ENCODE measurements at regions not wholly inside any gene's neighbourhood (a gene's known extent, or its start where the extent isn't known, plus 50 kb on each side); places are given as distances from the start of the nearest gene placed in this dataset.

DNA sequence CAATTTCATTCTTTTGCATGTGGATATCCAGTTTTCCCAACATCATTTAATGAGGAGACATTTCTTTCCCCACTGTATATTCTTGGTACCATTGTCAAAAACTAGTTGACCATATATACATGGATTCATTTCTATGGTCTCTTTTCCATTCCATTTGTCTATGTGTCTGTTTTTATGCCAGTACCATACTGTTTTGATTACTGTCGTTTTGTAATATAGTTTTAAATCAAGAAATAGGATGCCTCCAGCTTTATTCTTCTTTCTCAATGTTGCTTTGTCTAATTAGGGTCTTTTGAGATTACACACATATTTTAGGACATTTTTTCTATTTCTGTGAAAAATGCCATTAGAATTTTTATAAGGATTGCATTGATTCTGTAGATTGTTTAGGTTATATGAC, 177.5 kb upstream of the POU2AF2 start:
- no peaks in the 10 kb centered on the region for H3K27me3 Mint-ChIP-seq (ENCODE audit: low read depth in 2 of 2)

GRCh38 chr11:111066846-111067245, 178.7 kb upstream of the POU2AF2 start:
- H3K36me3 Mint-ChIP-seq, result no peaks in the 10 kb centered on the region
- Histone ChIP-seq H3K4me1 (ENCODE audit: control insufficient read depth, insufficient read depth, low read length) (no peaks in the 10 kb centered on the region), H3K27ac (ENCODE audit: low read length) (no peak overlapping the region), H3K9me3 (ENCODE audit: control insufficient read depth, insufficient read depth, low read length) (no peaks in the 10 kb centered on the region), H3K36me3 (ENCODE audit: control insufficient read depth, insufficient read depth, low read length) (no peaks in the 10 kb centered on the region), H3K4me3 (ENCODE audit: low read length) (no peak overlapping the region), H3K27me3 (ENCODE audit: control insufficient read depth, insufficient read depth, low read length) (no peaks in the 10 kb centered on the region)
- no peaks in the 10 kb centered on the region for H3K4me1 Mint-ChIP-seq
- TF ChIP-seq, protein P1, sequence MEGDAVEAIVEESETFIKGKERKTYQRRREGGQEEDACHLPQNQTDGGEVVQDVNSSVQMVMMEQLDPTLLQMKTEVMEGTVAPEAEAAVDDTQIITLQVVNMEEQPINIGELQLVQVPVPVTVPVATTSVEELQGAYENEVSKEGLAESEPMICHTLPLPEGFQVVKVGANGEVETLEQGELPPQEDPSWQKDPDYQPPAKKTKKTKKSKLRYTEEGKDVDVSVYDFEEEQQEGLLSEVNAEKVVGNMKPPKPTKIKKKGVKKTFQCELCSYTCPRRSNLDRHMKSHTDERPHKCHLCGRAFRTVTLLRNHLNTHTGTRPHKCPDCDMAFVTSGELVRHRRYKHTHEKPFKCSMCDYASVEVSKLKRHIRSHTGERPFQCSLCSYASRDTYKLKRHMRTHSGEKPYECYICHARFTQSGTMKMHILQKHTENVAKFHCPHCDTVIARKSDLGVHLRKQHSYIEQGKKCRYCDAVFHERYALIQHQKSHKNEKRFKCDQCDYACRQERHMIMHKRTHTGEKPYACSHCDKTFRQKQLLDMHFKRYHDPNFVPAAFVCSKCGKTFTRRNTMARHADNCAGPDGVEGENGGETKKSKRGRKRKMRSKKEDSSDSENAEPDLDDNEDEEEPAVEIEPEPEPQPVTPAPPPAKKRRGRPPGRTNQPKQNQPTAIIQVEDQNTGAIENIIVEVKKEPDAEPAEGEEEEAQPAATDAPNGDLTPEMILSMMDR (IDR thresholded peaks at IDR 0.05), result no peak
- DNase-seq, result no peak
- intact Hi-C loops (cut with micrococcal nuclease), result no loop called here
- 6% methylated on average over 2 of the region's 2 CpGs for WGBS (ENCODE audit: insufficient coverage)
- H3K9me3 Mint-ChIP-seq, result peaks cover 3 to 6% of the 10 kb centered on the region in 2 donors
- no peak overlapping the region for H3K4me3 Mint-ChIP-seq
- ATAC-seq, result no peak
- H3K27ac Mint-ChIP-seq, result no peak overlapping the region
- no peaks in the 10 kb centered on the region for H3K27me3 Mint-ChIP-seq (ENCODE audit: low read depth in 2 of 2)

More for the DNA sequence above, 177.5 kb upstream of the POU2AF2 start:
- WGBS (ENCODE audit: insufficient coverage), result no CpG with 5 or more reads among the region's 1 CpG
- Histone ChIP-seq H3K36me3 (ENCODE audit: control insufficient read depth, insufficient read depth, low read length) (no peaks in the 10 kb centered on the region), H3K4me3 (ENCODE audit: low read length) (no peak overlapping the region), H3K27me3 (ENCODE audit: control insufficient read depth, insufficient read depth, low read length) (no peaks in the 10 kb centered on the region), H3K9me3 (ENCODE audit: control insufficient read depth, insufficient read depth, low read length) (no peaks in the 10 kb centered on the region), H3K27ac (ENCODE audit: low read length) (no peak overlapping the region), H3K4me1 (ENCODE audit: control insufficient read depth, insufficient read depth, low read length) (no peaks in the 10 kb centered on the region)
- H3K4me1 Mint-ChIP-seq, result no peaks in the 10 kb centered on the region
- peaks cover 0 to 6% of the 10 kb centered on the region in 2 donors for H3K9me3 Mint-ChIP-seq
- DNase-seq (no peak), ATAC-seq (no peak)
- TF ChIP-seq, protein P1 (IDR thresholded peaks at IDR 0.05), result no peak
- H3K36me3 Mint-ChIP-seq, result no peaks in the 10 kb centered on the region
- intact Hi-C loops (cut with micrococcal nuclease), result no loop called here
- H3K4me3 Mint-ChIP-seq, result no peak overlapping the region
- no peak overlapping the region for H3K27ac Mint-ChIP-seq

GRCh38 chr11:111063726-111064517, 181.6 kb upstream of the POU2AF2 start:
- no peak overlapping the region for H3K4me3 ChIP-seq (ENCODE audit: low read length)
- no peaks in the 10 kb centered on the region for H3K27me3 ChIP-seq (ENCODE audit: control insufficient read depth, insufficient read depth, low read length)
- Mint-ChIP-seq H3K4me1 (no peaks in the 10 kb centered on the region), H3K27ac (no peak overlapping the region), H3K27me3 (ENCODE audit: low read depth in 2 of 2) (no peaks in the 10 kb centered on the region), H3K36me3 (no peaks in the 10 kb centered on the region), H3K4me3 (no peak overlapping the region), H3K9me3 (peaks cover 3 to 4% of the 10 kb centered on the region in 2 donors)
- intact Hi-C loops (cut with micrococcal nuclease), result no loop called here
- DNase-seq (no peak), ATAC-seq (no peak)
- H3K36me3 ChIP-seq (ENCODE audit: control insufficient read depth, insufficient read depth, low read length), result no peaks in the 10 kb centered on the region
- H3K9me3 ChIP-seq (ENCODE audit: control insufficient read depth, insufficient read depth, low read length), result no peaks in the 10 kb centered on the region
- TF ChIP-seq, protein P1 (IDR thresholded peaks at IDR 0.05), result no peak
- H3K27ac ChIP-seq (ENCODE audit: low read length), result no peak overlapping the region
- 76% methylated on average over 6 of the region's 6 CpGs for WGBS (ENCODE audit: insufficient coverage)
- H3K4me1 ChIP-seq (ENCODE audit: control insufficient read depth, insufficient read depth, low read length), result no peaks in the 10 kb centered on the region

DNA sequence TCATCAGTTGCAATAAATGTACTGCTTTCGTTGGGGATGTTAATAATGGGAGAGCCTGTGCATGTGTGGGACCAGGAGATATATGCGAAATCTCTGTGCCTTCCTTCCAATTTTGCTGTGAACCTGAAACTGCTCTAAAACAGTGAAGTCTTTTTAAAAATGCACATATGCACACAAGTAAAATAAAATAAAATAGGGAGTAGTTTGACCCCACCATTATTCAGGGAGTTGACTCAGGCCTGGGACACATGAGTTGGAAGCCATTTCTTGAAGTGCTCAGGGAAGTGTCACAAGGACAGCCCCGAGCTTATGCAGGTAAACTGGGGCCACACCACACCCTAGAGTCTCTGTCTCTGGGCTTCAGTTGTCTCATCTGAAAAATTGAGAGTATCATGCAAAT, 183.1 kb upstream of the POU2AF2 start:
- Histone ChIP-seq H3K27ac (ENCODE audit: low read length) (no peak overlapping the region), H3K4me3 (ENCODE audit: low read length) (no peak overlapping the region), H3K4me1 (ENCODE audit: control insufficient read depth, insufficient read depth, low read length) (no peaks in the 10 kb centered on the region), H3K36me3 (ENCODE audit: control insufficient read depth, insufficient read depth, low read length) (no peaks in the 10 kb centered on the region), H3K9me3 (ENCODE audit: control insufficient read depth, insufficient read depth, low read length) (no peaks in the 10 kb centered on the region), H3K27me3 (ENCODE audit: control insufficient read depth, insufficient read depth, low read length) (no peaks in the 10 kb centered on the region)
- H3K9me3 Mint-ChIP-seq, result peaks cover 0 to 3% of the 10 kb centered on the region in 2 donors
- H3K27ac Mint-ChIP-seq, result no peak overlapping the region
- no peaks in the 10 kb centered on the region for H3K4me1 Mint-ChIP-seq
- DNase-seq (no peak), ATAC-seq (no peak)
- WGBS (ENCODE audit: insufficient coverage), result 78% methylated on average over 3 of the region's 3 CpGs
- no peak overlapping the region for H3K4me3 Mint-ChIP-seq
- H3K36me3 Mint-ChIP-seq, result no peaks in the 10 kb centered on the region
- TF ChIP-seq, protein P1 (IDR thresholded peaks at IDR 0.05), result no peak
- H3K27me3 Mint-ChIP-seq (ENCODE audit: low read depth in 2 of 2), result no peaks in the 10 kb centered on the region
- intact Hi-C loops (cut with micrococcal nuclease), result no loop called here
